Keratinocyte (primary cell): ENCODE measurements at regions not wholly inside any gene's neighbourhood (a gene's known extent, or its start where the extent isn't known, plus 50 kb on each side); places are given as distances from the start of the nearest gene placed in this dataset.

Experiments used
- DNase-seq: peaks from one replicate; pipeline ENCODE4 v3.0.0-alpha.2; 2011; ENCODE audit warnings: low read depth, missing footprints, low spot score
- FAIRE-seq: peaks from 2 replicates; lab custom pipeline; 2011; peaks lifted over from hg19 to GRCh38; lab: Jason Lieb, UNC
- H2AFZ ChIP-seq: 2 replicates; pipeline ENCODE4 v1.6.0; 2012; ENCODE audit warnings: low read length, control low read depth, inconsistent platforms; ENCODE audit not compliant: control insufficient read depth
- H3K27ac ChIP-seq: 2 replicates; pipeline ENCODE4 v1.5.1; 2011; ENCODE audit warnings: low read length; ENCODE audit not compliant: control insufficient read depth, insufficient read depth
- H3K27me3 ChIP-seq: 3 replicates; pipeline ENCODE4 v1.6.0; 2011; ENCODE audit warnings: low read length; ENCODE audit not compliant: control insufficient read depth, insufficient read depth; ENCODE audit errors: extremely low read depth
- H3K36me3 ChIP-seq, 2 experiments: 2 replicates in 1 of 2; 3 replicates in 1 of 2; pipeline ENCODE4 v1.5.1; 2011; ENCODE audit warnings: low read length in 2 of 2, mild to moderate bottlenecking in 1 of 2; ENCODE audit not compliant: control insufficient read depth in 2 of 2, insufficient read depth in 2 of 2; ENCODE audit errors: extremely low read depth in 1 of 2
- H3K4me1 ChIP-seq: 3 replicates; pipeline ENCODE4 v1.5.1; 2011; ENCODE audit warnings: low read length; ENCODE audit not compliant: control insufficient read depth, insufficient read depth; ENCODE audit errors: extremely low read depth
- H3K4me2 ChIP-seq: 3 replicates; pipeline ENCODE4 v1.6.0; 2011; ENCODE audit warnings: low read depth, low read length; ENCODE audit not compliant: control insufficient read depth, insufficient read depth; ENCODE audit errors: extremely low read depth
- H3K4me3 ChIP-seq, 3 experiments: fragments of 200-600 bp in 1 of 3; sonication (generic) in 1 of 3; 2 replicates in 2 of 3; 3 replicates in 1 of 3; pipeline ENCODE4 v1.5.1; 2011 to 2016; ENCODE audit warnings: low read length in 3 of 3, mild to moderate bottlenecking in 3 of 3, control low read depth in 2 of 3, inconsistent platforms in 1 of 3, low read depth in 1 of 3, mixed read lengths in 1 of 3, mixed run types in 1 of 3, moderate library complexity in 1 of 3; ENCODE audit not compliant: control insufficient read depth in 2 of 3, insufficient read depth in 2 of 3; ENCODE audit errors: extremely low read depth in 1 of 3
- H3K79me2 ChIP-seq: 2 replicates; pipeline ENCODE4 v1.6.0; 2012; ENCODE audit warnings: low read length; ENCODE audit not compliant: control insufficient read depth, insufficient read depth
- H3K9ac ChIP-seq: 3 replicates; pipeline ENCODE4 v1.6.0; 2011; ENCODE audit warnings: low read length; ENCODE audit not compliant: control insufficient read depth, insufficient read depth; ENCODE audit errors: extremely low read depth
- H3K9me1 ChIP-seq: 3 replicates; pipeline ENCODE4 v1.6.0; 2011; ENCODE audit warnings: low read length; ENCODE audit not compliant: control insufficient read depth, insufficient read depth; ENCODE audit errors: extremely low read depth
- H3K9me3 ChIP-seq: 2 replicates; pipeline ENCODE4 v1.5.1; 2012; ENCODE audit warnings: low read depth, low read length; ENCODE audit not compliant: control insufficient read depth
- H4K20me1 ChIP-seq: 3 replicates; pipeline ENCODE4 v1.6.0; 2011; ENCODE audit warnings: low read length; ENCODE audit not compliant: control insufficient read depth, insufficient read depth; ENCODE audit errors: extremely low read depth
- CTCF ChIP-seq, 3 experiments: IDR thresholded peaks in 1 of 3; conservative IDR thresholded peaks in 1 of 3; optimal IDR thresholded peaks in 1 of 3; 2 replicates in 2 of 3; 3 replicates in 1 of 3; pipeline versions ENCODE3 to v1.5.1; 2011; ENCODE audit warnings: low read length in 3 of 3, mild to moderate bottlenecking in 3 of 3, moderate library complexity in 2 of 3, control low read depth in 1 of 3, inconsistent platforms in 1 of 3; ENCODE audit not compliant: insufficient read depth in 2 of 3; ENCODE audit errors: extremely low read depth in 1 of 3
- EZH2 ChIP-seq: IDR thresholded peaks from one replicate; pipeline ENCODE4 v1.6.1; 2012; ENCODE audit warnings: inconsistent platforms, mild to moderate bottlenecking, low read length, moderate library complexity
- dilution Hi-C: fragments of 300-500 bp; cut with MboI; formaldehyde crosslinking; loops from one replicate; pipeline ENCODE4 v1.7.0; 2020; ENCODE audit warnings: low sequenced_read_pairs; ENCODE audit not compliant: extremely low pct_ligation_motif_present

DNA sequence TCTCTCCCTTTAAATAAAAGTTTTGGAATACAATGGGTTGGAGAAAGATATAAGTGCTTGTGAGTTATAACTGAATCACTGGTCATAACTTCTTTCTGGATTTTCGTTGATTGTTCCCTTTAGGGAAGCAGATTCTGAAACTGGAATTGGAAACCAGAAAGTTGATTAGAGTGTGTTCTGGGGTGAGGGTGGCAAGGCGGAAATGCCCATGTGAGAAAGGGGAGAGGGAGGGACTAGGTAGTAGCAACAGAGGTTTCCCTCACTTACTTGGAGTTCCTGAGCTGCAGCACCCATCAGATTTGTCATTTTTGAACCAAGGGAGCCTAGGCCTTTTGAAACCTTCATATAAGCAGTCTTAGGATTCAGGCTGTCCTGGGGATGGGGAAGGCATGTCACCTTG, 453.4 kb downstream of the KCNJ3 start:
- FAIRE-seq (no peak), DNase-seq (no peak)
- Histone ChIP-seq H3K4me3 (no peak overlapping the region), H3K4me1 (no peaks in the 10 kb centered on the region), H4K20me1 (no peaks in the 10 kb centered on the region), H2AFZ (no peak overlapping the region), H3K9ac (no peak overlapping the region), H3K9me1 (no peaks in the 10 kb centered on the region), H3K27ac (no peak overlapping the region), H3K9me3 (no peaks in the 10 kb centered on the region), H3K27me3 (no peaks in the 10 kb centered on the region), H3K4me2 (no peak overlapping the region), H3K36me3 (no peaks in the 10 kb centered on the region), H3K79me2 (no peaks in the 10 kb centered on the region)
- TF ChIP-seq EZH2, result no peak
- TF ChIP-seq CTCF (optimal IDR thresholded peaks at IDR 0.05 in 1 of 3, IDR thresholded peaks at IDR 0.05 in 1 of 3, conservative IDR thresholded peaks at IDR 0.05 in 1 of 3; ENCODE audit: extremely low read depth in 1 of 3, insufficient read depth in 2 of 3, low read length in 3 of 3), result no peak
- dilution Hi-C loops, result no loop called here

DNA sequence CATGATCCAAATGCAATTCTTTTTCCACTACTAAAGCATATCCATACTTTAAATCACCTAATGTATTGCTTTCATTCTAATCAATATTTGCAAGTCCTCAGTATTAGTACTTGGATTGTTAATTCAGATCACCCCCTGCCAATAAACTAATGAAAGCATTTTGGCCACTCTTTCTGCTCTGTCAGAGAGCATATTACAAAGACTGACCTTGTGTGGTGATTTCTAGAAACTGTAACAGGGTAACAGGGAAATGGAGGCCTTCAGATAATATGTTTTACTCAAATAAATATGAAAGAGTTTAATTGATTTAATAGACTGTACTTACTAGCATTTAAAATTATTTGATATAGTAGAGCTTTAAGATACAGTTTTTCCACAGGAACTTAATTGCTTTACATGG, 453.0 kb downstream of the KCNJ3 start:
- Histone ChIP-seq H3K4me3 (no peak overlapping the region), H4K20me1 (no peaks in the 10 kb centered on the region), H3K36me3 (no peaks in the 10 kb centered on the region), H3K27ac (no peak overlapping the region), H3K9me1 (no peaks in the 10 kb centered on the region), H2AFZ (no peak overlapping the region), H3K4me1 (no peaks in the 10 kb centered on the region), H3K79me2 (no peaks in the 10 kb centered on the region), H3K27me3 (no peaks in the 10 kb centered on the region), H3K9me3 (no peaks in the 10 kb centered on the region), H3K9ac (no peak overlapping the region), H3K4me2 (no peak overlapping the region)
- FAIRE-seq (no peak), DNase-seq (no peak)
- dilution Hi-C loops, result no loop called here
- TF ChIP-seq EZH2 (no peak), CTCF (optimal IDR thresholded peaks at IDR 0.05 in 1 of 3, IDR thresholded peaks at IDR 0.05 in 1 of 3, conservative IDR thresholded peaks at IDR 0.05 in 1 of 3; ENCODE audit: extremely low read depth in 1 of 3, insufficient read depth in 2 of 3, low read length in 3 of 3) (no peak)
